ENCODE measurements at regions not wholly inside any gene's neighbourhood (a gene's known extent, or its start where the extent isn't known, plus 50 kb on each side); places are given as distances from the start of the nearest gene placed in this dataset.

DNA sequence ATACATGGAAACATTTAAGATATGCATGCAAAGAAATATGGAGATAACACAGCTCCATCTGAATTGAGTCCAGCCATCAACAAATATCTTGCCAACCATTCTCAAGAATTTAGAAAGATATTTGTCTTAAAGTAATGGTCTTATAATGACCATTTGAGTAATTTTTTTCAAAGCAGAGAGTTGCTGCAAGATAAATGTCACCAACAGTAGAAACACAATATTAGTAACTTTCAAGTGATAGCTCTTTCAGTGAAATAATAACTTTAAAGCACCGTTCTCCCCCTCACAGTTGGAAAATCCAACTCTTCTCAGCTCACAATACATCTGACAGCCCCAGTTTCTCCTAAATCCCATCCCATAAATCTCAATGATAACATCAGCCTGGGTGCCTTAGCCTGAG is 481.0 kb upstream of the ADAMTS5 start:
- DNase-seq: no peak

DNA sequence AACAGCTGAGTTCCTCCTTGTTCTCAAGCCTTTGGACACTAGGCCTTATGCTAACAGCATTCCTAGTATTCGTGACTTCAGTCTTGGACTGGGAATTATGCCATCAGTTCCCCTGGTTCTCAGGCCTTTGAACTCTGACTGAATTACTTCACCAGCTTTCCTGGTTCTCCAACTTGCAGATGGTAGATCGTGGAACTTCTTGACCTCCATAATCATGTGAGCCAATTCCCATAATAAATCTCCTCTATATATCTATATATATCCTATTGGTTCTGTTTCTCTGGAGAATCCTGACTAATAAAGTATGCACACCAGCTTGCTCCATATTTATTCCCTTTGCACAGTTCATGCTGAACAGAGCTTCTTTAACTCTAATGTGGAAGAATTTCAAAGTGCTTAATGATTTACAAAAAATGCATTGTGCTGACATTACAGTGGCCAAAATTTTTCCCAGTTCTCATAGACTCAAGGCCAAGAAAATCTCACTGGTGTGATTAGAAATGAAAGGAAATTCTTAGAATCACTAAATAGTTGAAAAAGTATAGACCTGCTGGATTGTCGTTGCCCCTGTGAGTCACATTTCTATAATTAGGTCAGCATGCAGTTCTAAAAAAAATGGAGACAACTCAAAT is 462.9 kb upstream of the ADAMTS5 start:
- no peak for DNase-seq

DNA sequence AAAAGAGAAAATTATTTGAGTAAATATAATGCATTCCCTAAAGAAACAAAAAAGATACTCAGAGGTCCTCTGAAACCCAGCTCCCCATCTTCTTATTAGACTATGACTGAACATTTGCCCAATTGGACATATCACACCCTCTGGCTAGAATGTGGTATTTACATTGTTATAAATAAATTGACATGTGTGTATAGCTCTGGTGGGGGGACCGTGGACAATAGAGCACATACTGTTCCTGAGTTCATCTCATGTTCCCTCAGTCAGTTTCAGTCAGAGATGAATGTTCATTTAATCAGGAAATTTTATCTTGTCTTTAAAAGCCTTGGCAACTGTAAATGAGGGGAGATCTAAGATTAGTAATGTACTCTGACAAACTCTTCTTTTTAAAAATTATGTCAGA is 459.3 kb upstream of the ADAMTS5 start:
- no peak for DNase-seq

DNA sequence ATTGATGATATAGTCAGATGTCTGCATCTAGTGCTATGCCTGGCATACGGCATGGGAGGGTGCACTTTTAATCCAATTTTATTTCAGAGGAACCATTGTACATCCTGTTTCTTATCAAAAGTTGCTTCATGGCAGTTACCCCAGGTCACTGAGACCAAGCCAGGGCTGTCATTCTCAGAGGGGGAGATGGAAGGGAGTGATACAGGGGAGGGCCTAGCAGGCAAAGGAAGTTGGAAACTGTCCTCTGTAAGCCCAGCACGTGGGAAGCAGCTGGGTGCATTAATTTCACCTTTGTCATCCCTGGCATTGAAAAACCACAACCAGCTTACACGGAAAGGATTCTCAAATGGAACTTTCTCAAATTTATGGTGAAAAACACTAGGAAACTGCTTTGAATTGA is 458.7 kb upstream of the ADAMTS5 start:
- no peak for DNase-seq

DNA sequence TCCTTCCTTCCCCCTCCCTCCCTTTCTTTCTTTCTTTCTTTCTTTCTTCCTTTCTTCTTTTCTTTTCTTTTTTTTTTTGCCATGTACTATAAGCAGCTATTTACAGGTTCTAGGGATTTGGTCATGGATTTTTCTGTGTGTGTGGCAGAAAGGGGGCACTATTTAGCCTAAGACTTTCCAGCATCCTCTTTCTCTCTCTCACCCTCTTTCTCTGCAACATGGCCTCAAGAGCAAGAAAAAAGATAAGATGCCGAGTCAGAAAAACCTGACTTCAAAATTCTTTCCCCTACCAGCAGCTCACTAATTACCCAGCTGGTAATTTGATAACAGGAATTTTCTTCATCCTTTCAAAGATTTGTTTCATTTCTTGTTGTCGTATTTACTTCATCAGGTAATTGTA is 458.3 kb upstream of the ADAMTS5 start:
- no peak for DNase-seq

DNA sequence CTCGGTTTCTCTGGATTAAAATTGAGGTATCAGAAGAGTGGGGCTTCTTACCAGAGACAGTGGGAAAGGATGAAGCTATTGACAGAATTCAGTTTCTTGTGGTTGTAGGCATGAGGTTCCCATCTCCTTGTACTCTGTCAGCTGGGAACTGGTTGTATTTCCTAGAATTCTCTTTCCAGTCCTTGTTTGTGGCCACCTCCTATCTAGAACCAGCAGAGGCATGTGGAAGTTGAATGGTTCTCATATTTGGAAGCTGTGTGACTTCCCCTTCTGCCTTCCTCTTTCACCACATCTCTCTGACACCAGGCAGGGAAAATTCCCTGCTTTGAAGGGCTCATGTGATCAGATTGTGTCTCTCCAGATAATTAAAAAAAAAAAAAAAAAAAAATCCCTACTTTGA is 457.7 kb upstream of the ADAMTS5 start:
- no peak for DNase-seq

DNA sequence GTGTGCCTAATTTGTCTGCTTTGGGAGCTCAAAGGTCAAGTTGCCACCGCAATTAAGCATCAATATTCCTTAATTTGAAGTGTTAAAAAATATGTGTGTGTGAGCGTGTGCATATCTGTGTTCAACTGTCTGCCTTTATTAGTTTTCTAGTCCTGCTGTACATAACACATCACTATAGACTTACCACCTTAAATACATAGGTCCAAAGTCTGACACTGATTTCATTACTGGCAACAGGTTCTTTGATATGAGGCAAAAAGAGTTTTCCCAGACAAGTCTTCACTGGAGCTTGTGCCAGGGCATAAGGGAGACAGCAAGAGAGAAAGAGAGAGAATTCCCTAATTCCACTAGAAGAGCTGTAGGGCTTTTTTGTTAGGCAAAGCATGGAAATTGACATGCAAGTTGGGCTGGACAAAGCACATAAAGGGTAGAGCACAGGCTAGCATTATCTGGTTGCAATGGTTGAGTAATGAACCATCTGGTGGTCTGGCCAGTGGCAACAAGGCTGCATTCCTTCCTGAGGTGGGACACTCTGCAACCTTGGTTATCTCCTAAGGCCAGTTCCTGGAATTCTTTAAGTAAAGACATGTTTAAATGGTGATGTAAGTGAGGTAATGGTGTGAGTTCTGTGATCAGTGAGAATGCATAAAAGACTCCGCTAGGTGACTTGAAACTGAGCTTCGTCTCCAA is 457.2 kb upstream of the ADAMTS5 start:
- DNase-seq: no peak

DNA sequence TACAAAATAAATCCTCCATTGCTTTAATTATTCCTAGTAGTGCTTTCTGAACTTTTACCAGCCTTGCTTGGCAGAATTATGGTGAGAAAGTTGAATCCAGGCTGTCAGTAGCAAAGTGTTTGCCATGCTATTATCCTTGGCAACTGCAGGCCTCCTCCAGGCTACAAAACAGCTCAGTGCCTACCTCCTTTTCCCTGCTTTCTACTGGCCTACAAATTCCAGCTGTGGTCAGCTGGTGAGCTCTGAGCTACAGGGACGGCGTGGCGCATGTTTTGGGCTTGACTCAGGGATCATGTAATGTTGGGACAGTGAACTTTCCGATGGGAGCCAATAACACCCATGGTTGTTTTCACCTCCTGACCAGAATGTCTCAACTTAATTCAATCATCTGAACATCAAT is 456.1 kb upstream of the ADAMTS5 start:
- DNase-seq: no peak

DNA sequence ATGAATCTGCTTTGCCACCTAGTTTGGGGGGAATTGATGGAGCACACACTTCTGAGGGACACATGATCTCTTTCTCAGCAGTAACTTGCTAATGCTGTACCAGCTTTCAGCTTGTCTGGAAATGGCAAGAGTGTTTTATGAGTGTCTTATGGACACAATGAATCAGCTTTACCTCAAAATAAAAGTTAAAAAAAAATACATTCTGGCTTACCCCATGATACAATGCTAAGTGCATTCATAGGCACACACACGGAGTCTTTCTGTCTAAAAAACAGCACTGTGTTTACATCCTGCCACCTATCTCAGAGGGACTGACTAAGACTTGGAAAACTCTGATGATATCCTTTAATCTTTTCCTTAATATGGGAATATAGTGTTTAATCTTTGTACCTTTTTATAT is 455.5 kb upstream of the ADAMTS5 start:
- DNase-seq: no peak

DNA sequence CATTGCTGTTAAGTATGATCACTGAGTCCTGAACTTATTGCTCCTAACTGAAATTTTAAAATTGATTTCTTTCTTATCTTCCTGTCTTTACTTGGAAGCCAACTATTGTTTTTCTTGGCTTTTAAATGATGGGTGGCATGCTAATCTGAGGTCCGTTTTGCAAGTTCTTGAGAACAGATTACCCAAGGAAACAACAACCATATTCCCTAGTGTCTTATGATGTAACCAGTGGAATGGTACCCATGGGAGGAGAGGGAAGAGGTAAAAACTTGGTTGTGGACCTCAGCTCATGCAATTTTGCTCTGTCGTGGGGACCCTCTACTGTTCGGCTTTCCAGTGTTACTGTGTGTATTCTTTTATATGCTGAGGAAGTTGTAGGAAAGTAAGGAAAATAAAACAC is 454.8 kb upstream of the ADAMTS5 start:
- no peak for DNase-seq

DNA sequence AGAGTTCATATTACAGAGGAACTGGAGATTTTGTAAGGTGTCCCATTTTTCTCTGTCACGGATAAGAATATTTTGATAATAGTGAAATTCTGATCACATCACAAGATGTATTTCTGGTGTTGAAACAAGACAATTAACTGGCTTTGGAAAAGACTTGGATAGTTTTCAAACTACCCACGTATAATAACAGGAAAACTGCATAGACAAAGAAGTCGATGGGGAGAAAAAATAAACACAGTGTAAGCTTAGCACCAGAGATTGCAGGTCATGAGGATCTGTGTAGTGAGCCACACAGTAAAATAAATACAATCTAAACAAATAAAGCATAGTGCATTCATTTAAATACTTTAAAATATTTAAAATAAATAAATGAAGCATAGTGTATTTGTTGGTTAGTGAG is 452.3 kb upstream of the ADAMTS5 start:
- no peak for DNase-seq

DNA sequence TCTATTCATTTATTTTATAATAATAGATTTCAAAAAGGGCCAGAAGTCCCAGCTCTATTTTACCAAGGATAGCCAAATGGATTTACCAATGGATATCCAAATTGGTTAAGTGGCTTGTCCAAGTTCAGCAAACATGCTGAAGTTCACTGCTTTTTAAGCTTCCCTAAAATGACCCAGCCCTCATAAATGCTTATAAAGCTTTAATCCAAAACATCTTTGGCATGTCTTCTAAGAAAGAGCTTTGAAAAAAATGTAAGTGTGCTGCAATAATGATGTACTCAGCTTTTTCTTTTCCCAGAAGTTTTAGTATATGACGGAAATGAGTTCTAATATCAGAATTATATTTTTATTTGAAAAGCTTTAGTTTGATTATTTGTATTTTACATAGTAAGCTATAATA is 451.5 kb upstream of the ADAMTS5 start:
- no peak for DNase-seq

DNA sequence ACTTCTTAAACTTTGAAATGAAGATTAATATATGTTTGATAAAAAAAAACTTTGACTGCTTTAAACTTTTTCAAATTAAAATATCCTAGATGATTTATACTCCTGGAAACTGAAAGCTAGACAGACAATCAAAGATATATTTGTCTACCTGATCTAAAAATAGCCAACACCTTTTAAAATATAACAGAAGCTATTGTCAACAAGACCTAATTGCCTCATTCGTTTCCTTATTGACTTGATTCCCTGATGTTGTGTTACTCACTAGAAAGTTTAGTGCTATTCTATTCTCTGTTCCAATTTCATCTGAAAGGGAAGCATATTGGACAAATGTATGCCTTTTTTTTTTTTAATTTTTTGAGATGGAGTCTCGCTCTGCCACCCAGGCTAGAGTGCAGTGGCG is 445.6 kb upstream of the ADAMTS5 start:
- no peak for DNase-seq

DNA sequence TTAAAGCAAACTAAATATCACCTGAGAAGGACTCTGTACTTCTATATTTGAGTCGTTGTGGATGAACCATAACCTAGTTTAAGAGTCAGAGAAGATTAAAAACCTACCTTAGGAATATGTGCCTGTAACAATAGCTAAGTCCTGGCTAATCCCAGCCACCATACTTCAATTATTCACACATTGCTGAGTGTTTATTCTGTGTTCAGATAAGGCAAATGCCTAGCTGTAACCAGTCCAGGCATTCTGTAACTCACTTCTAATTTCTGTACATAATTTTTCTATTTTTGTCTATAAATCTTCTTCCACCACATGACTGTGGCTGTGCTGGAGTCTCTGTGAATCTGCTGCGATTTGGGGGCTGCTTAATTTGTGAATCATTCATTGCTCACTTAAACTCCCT is 441.9 kb upstream of the ADAMTS5 start:
- no peak for DNase-seq

DNA sequence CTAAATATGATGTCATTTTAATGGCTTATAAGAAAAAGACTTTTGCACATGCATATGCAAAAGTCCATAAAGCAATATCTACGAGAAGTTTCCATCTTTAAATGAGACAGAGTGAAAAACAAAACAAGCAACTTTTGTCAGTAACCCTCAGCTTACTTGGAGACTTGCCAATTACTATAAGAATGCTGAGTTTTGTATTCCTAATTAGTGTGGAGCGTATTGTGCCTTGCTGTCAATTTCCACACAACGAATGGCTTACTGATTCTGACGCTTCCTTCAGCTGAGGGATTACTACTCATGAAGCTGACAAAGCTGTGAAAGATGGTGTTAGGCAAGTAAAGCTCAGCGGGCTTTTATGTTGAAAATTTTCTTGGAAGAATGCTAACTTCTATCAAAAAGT is 440.4 kb upstream of the ADAMTS5 start:
- DNase-seq: no peak

DNA sequence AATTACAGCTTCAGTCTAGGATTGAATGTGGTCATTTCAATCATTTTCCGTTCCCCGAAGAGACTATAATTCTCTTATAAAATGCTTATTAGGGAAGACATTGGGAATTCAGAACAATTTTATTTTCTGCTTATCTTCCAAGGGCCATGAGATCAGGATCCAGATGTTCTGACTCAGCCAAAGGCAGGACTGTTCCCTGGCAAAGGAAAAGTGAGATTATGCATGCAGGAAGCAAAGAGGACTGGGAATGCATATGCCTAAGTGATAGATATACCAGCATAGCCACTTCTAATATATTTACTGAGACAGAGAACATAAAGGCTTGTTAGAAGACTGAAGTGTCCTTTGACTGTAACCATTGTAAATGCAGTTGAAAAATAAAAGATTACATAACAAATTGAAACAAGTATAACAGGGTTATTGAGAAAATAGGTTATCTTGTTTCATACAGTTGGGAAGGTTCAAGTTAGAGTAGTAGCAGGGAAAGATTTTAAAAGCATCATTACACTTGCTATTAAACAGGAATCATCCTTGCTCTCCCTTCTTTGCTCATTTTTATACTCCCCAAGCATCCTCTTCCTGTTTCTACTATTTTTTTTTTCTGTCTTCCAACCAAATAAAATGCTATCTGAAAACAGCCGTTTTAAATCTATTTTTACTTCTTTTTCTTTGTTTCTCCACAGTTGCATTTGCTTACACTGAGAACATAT is 439.6 kb upstream of the ADAMTS5 start:
- DNase-seq: no peak

DNA sequence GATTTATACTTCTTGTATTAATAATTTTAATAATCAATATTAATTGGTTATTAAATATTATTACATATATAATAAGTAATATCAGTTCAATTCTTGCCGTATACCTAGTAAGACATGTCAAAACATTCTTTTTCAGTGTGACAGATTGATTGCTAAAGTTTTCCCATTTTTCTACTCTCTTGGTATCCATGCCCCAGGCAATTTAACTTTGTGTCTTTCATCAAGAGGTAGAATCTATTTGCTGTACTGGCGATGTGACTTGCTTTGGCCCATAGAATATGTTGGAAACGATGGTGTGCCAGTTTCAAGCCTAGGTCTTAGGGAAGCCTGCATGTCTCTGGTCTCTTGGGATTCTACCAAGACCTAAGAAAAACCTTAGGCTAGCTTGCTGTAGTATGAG is 436.1 kb upstream of the ADAMTS5 start:
- no peak for DNase-seq

DNA sequence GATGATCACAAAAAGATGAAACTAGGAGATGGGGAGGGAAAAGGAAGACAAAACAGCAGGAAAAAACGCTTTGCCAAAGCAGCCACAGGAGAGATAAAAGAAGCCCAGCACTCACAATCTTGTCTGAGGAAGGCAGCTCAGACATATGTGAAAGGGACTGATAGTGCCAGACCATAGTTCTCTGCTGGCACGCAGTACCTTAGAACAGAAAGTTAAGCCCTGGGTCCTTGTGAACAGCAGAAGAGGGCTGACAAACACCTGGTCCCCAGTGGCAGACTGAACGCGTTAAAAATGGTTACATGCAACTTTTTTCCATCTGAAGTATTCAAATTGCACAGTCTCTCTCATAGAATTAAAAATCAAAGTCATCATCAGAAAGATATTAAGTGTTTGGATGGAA is 433.2 kb upstream of the ADAMTS5 start:
- no peak for DNase-seq

DNA sequence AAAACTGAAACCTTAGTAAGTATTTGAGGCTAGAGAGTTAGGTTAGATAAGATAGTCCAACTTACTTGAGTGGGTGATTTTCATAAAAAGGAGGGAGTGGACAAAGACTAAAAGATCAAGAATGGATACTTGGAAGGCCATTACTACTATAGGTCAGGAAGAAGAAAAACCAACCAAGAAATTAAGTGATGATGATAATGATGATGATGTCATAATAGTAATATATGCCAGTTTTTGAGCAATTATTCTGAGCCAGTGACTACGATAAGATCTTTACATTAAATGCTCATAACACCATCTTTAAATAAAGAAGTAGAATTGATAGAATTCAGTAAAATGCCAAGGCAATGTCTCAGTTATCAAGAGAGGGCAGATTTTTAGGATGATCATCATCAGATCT is 430.7 kb upstream of the ADAMTS5 start:
- DNase-seq: no peak

DNA sequence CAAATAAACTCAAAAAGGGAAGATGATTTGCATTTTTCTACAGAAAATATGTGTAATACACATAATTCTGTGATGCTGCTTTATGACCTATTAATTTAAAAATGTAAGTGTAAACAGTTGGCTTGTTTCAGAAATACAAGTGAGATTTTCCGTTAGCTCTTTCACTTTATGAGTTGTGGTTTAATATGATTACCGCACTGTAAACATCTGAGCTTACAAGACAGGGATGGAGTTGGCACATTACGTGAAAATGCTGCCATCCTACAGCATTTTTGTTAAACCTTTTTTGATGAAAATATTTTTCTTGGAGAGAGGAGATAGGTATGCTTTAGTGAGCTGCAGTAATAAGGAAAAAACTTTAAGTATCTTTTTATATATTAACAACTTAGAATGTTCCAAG is 426.8 kb upstream of the ADAMTS5 start:
- DNase-seq: no peak

DNA sequence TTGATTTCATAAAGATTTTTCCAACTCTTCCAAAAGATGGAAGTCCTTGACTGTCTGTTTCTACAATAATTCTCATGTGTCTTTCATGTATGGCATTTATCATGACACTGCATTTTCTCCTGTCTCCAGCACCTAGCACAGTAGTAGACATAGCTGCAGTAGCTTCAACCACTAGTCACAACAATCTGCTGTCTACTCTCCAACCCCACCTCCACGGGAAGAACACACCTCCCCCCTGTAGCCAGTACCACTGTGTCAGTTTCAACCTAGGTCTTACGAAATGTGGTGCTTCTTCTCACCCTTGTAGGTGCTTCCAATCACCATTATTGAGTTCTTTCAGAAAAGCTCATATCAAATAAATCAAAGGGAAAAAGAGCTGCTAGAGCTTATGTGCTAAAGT is 425.1 kb upstream of the ADAMTS5 start:
- DNase-seq: no peak

DNA sequence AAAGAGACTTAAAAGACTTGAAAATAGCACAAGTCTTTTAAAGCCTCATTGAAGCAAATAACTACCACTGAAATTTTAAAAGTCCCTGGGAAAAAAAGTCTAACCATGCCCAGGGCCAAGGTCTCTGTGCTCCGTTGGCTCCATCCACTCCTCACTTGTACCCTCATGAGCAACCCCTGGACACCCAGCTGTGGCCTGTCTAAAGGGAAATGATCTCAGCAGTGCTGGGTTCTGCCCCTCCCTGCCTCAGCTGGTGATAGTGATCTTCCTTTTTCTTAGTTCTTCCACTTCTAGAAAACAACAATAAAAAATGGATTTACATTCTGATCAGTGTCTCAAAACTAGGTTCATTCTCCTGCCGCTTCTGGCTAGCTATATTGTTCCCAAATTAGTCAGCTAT is 423.5 kb upstream of the ADAMTS5 start:
- no peak for DNase-seq

DNA sequence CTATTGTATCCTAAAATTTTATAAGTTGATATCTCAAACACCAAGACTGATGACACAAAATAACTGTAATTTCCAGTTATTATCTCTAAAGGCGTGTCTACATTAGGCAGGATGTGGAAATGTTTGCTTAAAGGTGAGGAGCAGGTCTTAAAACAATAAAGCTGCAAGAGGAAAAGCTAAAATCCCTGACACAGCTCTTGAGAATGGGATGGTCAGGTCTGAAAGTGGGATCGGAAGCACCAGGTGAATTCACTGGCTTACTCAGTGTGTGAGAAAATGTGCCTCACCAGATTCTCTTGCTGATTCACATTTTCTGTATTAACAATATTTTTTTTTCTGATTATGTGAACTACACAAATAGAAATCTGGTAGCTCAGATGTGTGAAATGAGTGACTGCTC is 421.9 kb upstream of the ADAMTS5 start:
- DNase-seq: no peak

DNA sequence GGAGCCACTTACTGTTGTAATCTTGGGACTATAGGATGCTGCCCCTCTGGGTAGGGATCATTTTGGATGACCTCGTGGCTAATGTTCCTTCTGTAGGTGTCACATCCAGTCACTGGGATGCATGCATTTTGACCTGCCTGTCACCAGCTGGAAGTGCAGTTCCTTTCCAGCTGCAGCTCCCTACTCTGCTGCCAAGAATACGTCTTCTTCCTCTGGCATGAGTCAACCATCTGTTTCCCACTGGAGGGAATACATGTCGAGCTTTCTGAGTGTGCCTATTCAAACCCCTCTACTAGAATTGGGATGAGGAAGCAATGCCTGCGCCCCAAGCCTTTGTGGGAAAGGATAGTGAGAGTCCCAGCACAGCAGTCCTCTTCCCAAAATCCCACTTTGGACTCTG is 415.5 kb upstream of the ADAMTS5 start:
- DNase-seq: no peak

DNA sequence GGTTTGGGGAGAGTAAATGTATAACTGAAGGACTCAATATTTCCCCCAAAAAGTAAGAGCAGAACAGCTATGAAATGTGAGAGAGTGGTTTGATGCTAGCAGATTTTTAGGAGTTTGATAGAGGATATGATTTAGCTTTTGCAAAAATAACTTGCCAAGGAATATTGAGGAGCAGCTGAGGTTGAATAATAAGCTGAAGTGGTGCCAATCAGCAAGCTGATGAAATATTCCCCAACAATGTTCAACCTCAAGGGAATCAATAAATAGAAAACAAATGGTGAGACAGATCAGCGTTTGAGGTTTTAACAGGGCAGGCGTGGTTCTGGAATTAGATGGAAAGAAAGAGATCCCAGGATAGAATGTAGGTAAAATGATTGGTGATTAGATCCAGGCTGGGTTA is 413.4 kb upstream of the ADAMTS5 start:
- no peak for DNase-seq

All from stimulated activated CD4-positive, alpha-beta T cell treated with anti-CD3 and anti-CD28 coated beads, Interleukin-1b, Interleukin-23, amount 100 ng/mL, for 48 hours (primary cell).